ENCODE measurements at regions not wholly inside any gene's neighbourhood (a gene's known extent, or its start where the extent isn't known, plus 50 kb on each side); places are given as distances from the start of the nearest gene placed in this dataset.

- TF ChIP-seq CTCF (IDR thresholded peaks at IDR 0.05) (no peak), POLR2AphosphoS5 (IDR thresholded peaks at IDR 0.05) (no peak), POLR2A (IDR thresholded peaks at IDR 0.05) (no peak)
Observed at GRCh38 chr7:130953196-130953595, 219.2 kb upstream of the KLF14 start.
